ENCODE measurements at regions not wholly inside any gene's neighbourhood (a gene's known extent, or its start where the extent isn't known, plus 50 kb on each side); places are given as distances from the start of the nearest gene placed in this dataset.

GRCh38 chr7:19623676-19624075, 85.2 kb downstream of the POLR1F start:
- Mint-ChIP-seq H3K9me3 (ENCODE audit: low read depth) (no peaks in the 10 kb centered on the region), H3K36me3 (no peaks in the 10 kb centered on the region), H3K4me3 (no peak overlapping the region), H3K27me3 (no peaks in the 10 kb centered on the region), H3K4me1 (no peaks in the 10 kb centered on the region), H3K27ac (no peak overlapping the region)
- DNase-seq: no peak
- no peak for ATAC-seq
- CTCF ChIA-PET: no interaction called here

GRCh38 chr7:19621740-19622139, 87.1 kb downstream of the POLR1F start:
- CTCF ChIA-PET: no interaction called here

GRCh38 chr7:19620470-19620869, 88.4 kb downstream of the POLR1F start:
- Mint-ChIP-seq H3K9me3 (ENCODE audit: low read depth) (peaks cover 3% of the 10 kb centered on the region), H3K4me1 (no peaks in the 10 kb centered on the region), H3K36me3 (no peaks in the 10 kb centered on the region), H3K4me3 (no peak overlapping the region), H3K27ac (no peak overlapping the region), H3K27me3 (no peaks in the 10 kb centered on the region)
- no peak for ATAC-seq
- CTCF ChIA-PET: no interaction called here
- DNase-seq: no peak

More at GRCh38 chr7:19621740-19622139, 87.1 kb downstream of the POLR1F start:
- Mint-ChIP-seq H3K4me1 (no peaks in the 10 kb centered on the region), H3K4me3 (no peak overlapping the region), H3K27ac (no peak overlapping the region), H3K9me3 (ENCODE audit: low read depth) (no peaks in the 10 kb centered on the region), H3K27me3 (no peaks in the 10 kb centered on the region), H3K36me3 (no peaks in the 10 kb centered on the region)
- no peak for ATAC-seq
- DNase-seq: no peak

GRCh38 chr7:19619122-19619521, 89.7 kb downstream of the POLR1F start:
- CTCF ChIA-PET: no interaction called here
- Mint-ChIP-seq H3K4me3 (no peak overlapping the region), H3K4me1 (no peaks in the 10 kb centered on the region), H3K27ac (no peak overlapping the region), H3K9me3 (ENCODE audit: low read depth) (peaks cover 3% of the 10 kb centered on the region), H3K27me3 (no peaks in the 10 kb centered on the region), H3K36me3 (no peaks in the 10 kb centered on the region)
- no peak for DNase-seq
- no peak for ATAC-seq

DNA sequence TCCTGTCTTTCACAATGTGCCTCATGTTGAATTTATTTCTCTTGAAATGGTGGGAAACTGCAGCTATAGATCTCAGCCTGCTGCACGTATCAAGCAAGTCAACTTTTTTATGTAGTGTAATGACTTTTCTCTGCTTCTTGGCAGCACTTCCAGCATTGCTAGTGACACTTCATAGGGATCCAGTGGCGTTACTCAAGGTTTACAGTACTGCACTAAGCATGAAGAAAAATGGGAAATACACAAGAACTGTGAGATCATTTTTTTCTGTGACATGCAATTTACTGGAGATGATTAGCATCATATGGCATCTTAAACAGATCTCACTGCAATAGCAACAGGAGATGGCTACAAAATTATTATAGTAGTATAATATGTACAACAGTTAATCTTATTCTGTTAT, 90.9 kb downstream of the POLR1F start:
- Mint-ChIP-seq H3K27me3 (no peaks in the 10 kb centered on the region), H3K4me1 (no peaks in the 10 kb centered on the region), H3K9me3 (ENCODE audit: low read depth) (peaks cover 3% of the 10 kb centered on the region), H3K4me3 (no peak overlapping the region), H3K36me3 (no peaks in the 10 kb centered on the region), H3K27ac (no peak overlapping the region)
- ATAC-seq (no peak), DNase-seq (no peak)
- CTCF ChIA-PET: no interaction called here

DNA sequence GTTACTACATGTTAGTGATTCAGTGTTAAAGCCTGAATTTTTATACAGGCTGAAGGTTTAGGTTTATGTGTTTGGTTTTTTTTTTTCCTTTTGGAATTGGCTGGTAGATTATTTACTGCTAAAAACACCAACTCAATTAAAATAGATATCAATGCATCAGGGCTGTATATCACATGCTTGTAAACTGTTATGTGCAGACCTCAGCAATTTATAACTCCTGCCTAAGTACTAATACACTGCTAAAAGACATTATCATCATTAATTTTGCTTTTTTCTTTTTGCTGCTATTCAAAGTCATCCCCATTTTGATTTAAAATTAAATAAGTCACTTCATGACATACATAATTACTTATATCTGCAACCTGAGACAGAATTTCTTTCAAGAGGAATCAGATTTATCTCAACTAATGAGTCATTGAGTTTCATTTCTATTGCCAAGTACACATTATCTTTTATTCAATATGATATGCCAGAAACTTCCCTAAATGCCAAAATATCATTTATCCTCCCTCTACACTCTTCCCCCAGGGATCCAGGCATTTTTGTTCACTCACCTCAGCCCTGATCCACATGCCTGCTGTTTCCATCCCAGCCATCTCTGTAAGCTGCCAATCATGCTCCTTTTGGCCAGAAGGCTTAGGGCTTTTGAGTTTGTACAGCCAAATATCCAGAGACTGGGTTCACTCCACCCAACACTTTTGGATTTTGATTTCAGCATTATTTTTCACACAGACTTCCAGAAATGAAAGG, 98.5 kb downstream of the POLR1F start:
- DNase-seq (no peak), ATAC-seq (no peak)
- Mint-ChIP-seq H3K27me3 (no peaks in the 10 kb centered on the region), H3K36me3 (no peaks in the 10 kb centered on the region), H3K4me1 (no peaks in the 10 kb centered on the region), H3K27ac (no peak overlapping the region), H3K4me3 (no peak overlapping the region), H3K9me3 (ENCODE audit: low read depth) (peaks cover 2% of the 10 kb centered on the region)
- CTCF ChIA-PET: no interaction called here

DNA sequence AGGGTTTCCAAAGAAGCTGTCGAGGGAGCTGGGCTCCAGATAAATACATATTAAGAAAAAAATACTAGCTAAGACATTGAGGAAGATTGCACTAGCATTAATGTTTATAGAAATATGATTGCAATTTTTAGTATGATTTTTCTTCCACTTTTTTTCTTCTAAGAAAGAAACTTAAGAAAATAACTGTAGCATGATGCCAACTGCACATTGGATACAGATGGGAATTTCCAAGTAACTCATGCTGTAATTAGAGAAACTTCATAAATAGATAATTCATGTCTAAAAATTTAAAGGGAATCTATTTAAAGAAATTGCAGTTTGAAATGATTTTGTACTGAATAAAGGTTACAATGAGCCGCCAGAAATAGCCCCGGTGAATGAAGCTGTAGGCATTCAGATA, 119.4 kb downstream of the POLR1F start:
- no peak overlapping the region for H3K4me3 Mint-ChIP-seq
- no peak for ATAC-seq
- H3K36me3 Mint-ChIP-seq: no peaks in the 10 kb centered on the region
- DNase-seq: no peak
- H3K27me3 Mint-ChIP-seq: no peaks in the 10 kb centered on the region
- no peaks in the 10 kb centered on the region for H3K9me3 Mint-ChIP-seq (ENCODE audit: low read depth)
- H3K4me1 Mint-ChIP-seq: no peaks in the 10 kb centered on the region
- no peak overlapping the region for H3K27ac Mint-ChIP-seq
- CTCF ChIA-PET: no interaction called here

- CTCF ChIA-PET: no interaction called here
- Mint-ChIP-seq H3K27ac (no peak overlapping the region), H3K4me1 (no peaks in the 10 kb centered on the region), H3K36me3 (no peaks in the 10 kb centered on the region), H3K9me3 (ENCODE audit: low read depth) (no peaks in the 10 kb centered on the region), H3K4me3 (no peak overlapping the region), H3K27me3 (no peaks in the 10 kb centered on the region)
- ATAC-seq (no peak), DNase-seq (no peak)
Measured at GRCh38 chr7:19587291-19587690, 121.5 kb downstream of the POLR1F start.

DNA sequence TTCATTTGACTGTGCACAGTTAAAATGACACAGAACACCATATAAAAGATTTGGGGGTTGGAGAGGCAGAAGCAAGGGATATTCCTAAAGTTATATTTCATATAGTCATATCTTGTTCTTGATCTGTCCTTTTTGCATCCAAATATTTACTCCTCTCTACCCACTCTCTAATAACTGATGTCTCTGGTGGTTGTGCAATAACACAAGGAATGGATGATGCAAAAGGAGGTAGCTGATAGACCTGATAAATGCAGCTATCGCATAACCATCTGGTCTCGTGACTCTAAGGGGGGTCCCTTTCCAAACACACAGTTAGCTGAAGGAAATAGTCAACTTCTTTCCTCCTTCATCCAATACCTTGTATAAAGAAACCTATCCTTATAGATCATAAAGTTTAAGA, 123.1 kb downstream of the POLR1F start:
- Mint-ChIP-seq H3K4me1 (no peaks in the 10 kb centered on the region), H3K36me3 (no peaks in the 10 kb centered on the region), H3K27ac (no peak overlapping the region), H3K27me3 (no peaks in the 10 kb centered on the region), H3K4me3 (no peak overlapping the region), H3K9me3 (ENCODE audit: low read depth) (no peaks in the 10 kb centered on the region)
- CTCF ChIA-PET: no interaction called here
- no peak for ATAC-seq
- no peak for DNase-seq

DNA sequence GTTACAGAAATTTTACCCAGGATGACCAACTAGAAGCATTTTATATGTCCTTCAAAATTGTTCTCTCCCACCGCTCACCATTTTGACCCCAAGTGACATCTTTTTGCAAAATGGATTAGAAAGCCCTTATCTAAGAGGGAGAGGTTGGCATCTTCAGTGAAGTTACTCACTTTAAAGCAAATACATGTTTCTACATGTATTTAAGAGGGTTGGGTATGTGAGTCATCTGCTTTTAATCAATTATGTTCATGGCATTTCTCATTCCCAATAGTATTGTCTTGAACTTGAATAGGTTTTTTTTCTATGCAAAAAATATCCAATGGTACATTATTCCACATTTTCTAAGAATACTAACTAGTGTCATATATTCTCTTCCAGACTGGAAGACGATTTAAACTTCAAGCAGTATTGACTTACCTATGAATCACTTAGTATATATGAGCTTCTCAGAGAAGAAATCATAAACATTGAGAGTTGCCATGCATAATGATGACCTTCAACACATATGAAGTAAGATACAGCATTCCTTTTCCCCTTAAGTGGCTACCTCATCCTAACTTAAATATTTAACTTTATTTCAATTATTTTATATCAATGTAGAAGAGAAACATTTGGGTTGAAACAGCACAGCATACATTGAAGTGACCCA, 132.8 kb downstream of the POLR1F start:
- Mint-ChIP-seq H3K27ac (no peak overlapping the region), H3K9me3 (ENCODE audit: low read depth) (no peaks in the 10 kb centered on the region), H3K4me3 (no peak overlapping the region), H3K36me3 (no peaks in the 10 kb centered on the region), H3K4me1 (no peaks in the 10 kb centered on the region), H3K27me3 (no peaks in the 10 kb centered on the region)
- no peak for ATAC-seq
- DNase-seq: no peak
- CTCF ChIA-PET: no interaction called here

- no peaks in the 10 kb centered on the region for H3K4me1 Mint-ChIP-seq
- H3K27ac Mint-ChIP-seq: no peak overlapping the region
- no peak overlapping the region for H3K4me3 Mint-ChIP-seq
- CTCF ChIA-PET: no interaction called here
- H3K36me3 Mint-ChIP-seq: no peaks in the 10 kb centered on the region
- H3K9me3 Mint-ChIP-seq (ENCODE audit: low read depth): peaks cover 3% of the 10 kb centered on the region
- ATAC-seq: no peak
- no peaks in the 10 kb centered on the region for H3K27me3 Mint-ChIP-seq
- DNase-seq: no peak
Measured at GRCh38 chr7:19574131-19574530, 134.7 kb downstream of the POLR1F start.

DNA sequence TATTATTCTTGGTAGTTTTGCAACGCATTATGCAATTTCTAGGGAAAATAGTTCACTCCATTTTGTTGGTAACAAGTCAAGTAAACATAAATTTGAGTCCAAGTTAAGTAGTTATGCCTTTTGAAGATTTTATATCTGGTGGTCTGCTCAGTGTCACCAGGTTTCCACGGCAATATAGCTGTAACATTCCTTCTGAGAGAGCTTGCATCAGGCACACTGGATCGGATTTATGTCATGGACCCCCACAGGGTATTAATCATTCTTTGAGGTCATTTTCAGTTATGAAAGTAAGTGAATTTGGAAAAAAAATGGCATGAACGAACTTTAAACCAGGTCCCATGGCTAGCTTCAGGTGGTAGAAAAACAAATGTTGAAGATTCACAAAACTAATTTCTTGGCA, 136.3 kb downstream of the POLR1F start:
- DNase-seq: no peak
- ATAC-seq: no peak
- no peaks in the 10 kb centered on the region for H3K36me3 Mint-ChIP-seq
- no peak overlapping the region for H3K4me3 Mint-ChIP-seq
- H3K27ac Mint-ChIP-seq: no peak overlapping the region
- peaks cover 3% of the 10 kb centered on the region for H3K9me3 Mint-ChIP-seq (ENCODE audit: low read depth)
- H3K27me3 Mint-ChIP-seq: no peaks in the 10 kb centered on the region
- no peaks in the 10 kb centered on the region for H3K4me1 Mint-ChIP-seq
- CTCF ChIA-PET: no interaction called here

DNA sequence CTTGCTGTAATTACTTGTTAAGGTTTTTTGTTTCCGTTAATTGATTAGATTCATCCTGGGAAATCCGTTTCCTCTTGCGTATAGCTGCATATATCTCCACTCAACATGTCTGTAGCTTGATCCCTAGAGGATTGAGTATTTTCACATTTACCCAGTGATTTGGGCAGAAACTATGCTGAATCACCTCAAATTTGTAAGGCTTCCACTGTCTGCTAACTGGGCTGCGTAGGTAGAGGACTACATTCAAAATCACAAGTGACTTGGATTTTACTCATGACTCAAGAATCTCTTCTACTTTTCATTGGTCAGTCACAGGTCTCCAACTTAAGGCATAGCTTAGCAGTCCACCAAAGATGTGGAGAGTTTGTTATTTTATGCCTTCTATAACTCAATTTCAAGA, 141.8 kb downstream of the POLR1F start:
- Mint-ChIP-seq H3K4me1 (no peaks in the 10 kb centered on the region), H3K27me3 (no peaks in the 10 kb centered on the region), H3K9me3 (ENCODE audit: low read depth) (peaks cover 3% of the 10 kb centered on the region), H3K4me3 (no peak overlapping the region), H3K27ac (no peak overlapping the region), H3K36me3 (no peaks in the 10 kb centered on the region)
- CTCF ChIA-PET: no interaction called here
- DNase-seq (no peak), ATAC-seq (no peak)

GRCh38 chr7:19565602-19566001, 143.2 kb downstream of the POLR1F start:
- H3K4me3 Mint-ChIP-seq: no peak overlapping the region
- CTCF ChIA-PET: no interaction called here
- no peaks in the 10 kb centered on the region for H3K36me3 Mint-ChIP-seq
- H3K27me3 Mint-ChIP-seq: no peaks in the 10 kb centered on the region
- H3K9me3 Mint-ChIP-seq (ENCODE audit: low read depth): peaks cover 3% of the 10 kb centered on the region
- H3K27ac Mint-ChIP-seq: no peak overlapping the region
- ATAC-seq (no peak), DNase-seq (no peak)
- H3K4me1 Mint-ChIP-seq: no peaks in the 10 kb centered on the region

Data from activated CD8-positive, alpha-beta memory T cell treated with anti-CD3 and anti-CD28 coated beads, Interleukin-2, amount 10 ng/mL, durations not matched to agents 7 days and 5 days (primary cell).